ENCODE measurements at regions not wholly inside any gene's neighbourhood (a gene's known extent, or its start where the extent isn't known, plus 50 kb on each side); places are given as distances from the start of the nearest gene placed in this dataset.

DNA sequence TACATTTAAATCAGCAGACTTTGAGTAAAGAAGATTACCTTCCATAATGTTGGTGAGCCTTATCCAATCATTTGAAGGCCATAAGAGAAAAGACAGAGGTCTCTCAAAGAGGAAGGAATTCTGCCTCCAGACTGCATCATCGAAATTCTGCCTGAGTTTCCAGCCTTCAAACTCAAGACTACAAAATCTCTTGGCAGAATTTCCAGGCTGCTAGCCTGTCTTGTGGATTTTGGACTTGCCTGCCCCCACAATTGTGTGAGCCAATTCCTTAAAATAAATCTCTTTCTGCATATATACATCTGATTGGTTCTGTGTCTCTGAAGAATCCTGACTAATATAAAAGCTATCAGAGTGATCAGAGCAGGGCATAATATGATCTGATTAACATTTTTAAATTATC lies 216.6 kb upstream of the CPHXL start:
- no peak for TF ChIP-seq ZSCAN20 (CRISPR knock-in tag; IDR thresholded peaks at IDR 0.05)
- TF ChIP-seq, protein P1, sequence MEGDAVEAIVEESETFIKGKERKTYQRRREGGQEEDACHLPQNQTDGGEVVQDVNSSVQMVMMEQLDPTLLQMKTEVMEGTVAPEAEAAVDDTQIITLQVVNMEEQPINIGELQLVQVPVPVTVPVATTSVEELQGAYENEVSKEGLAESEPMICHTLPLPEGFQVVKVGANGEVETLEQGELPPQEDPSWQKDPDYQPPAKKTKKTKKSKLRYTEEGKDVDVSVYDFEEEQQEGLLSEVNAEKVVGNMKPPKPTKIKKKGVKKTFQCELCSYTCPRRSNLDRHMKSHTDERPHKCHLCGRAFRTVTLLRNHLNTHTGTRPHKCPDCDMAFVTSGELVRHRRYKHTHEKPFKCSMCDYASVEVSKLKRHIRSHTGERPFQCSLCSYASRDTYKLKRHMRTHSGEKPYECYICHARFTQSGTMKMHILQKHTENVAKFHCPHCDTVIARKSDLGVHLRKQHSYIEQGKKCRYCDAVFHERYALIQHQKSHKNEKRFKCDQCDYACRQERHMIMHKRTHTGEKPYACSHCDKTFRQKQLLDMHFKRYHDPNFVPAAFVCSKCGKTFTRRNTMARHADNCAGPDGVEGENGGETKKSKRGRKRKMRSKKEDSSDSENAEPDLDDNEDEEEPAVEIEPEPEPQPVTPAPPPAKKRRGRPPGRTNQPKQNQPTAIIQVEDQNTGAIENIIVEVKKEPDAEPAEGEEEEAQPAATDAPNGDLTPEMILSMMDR (IDR thresholded peaks at IDR 0.05): no peak
- TF ChIP-seq, protein P2, sequence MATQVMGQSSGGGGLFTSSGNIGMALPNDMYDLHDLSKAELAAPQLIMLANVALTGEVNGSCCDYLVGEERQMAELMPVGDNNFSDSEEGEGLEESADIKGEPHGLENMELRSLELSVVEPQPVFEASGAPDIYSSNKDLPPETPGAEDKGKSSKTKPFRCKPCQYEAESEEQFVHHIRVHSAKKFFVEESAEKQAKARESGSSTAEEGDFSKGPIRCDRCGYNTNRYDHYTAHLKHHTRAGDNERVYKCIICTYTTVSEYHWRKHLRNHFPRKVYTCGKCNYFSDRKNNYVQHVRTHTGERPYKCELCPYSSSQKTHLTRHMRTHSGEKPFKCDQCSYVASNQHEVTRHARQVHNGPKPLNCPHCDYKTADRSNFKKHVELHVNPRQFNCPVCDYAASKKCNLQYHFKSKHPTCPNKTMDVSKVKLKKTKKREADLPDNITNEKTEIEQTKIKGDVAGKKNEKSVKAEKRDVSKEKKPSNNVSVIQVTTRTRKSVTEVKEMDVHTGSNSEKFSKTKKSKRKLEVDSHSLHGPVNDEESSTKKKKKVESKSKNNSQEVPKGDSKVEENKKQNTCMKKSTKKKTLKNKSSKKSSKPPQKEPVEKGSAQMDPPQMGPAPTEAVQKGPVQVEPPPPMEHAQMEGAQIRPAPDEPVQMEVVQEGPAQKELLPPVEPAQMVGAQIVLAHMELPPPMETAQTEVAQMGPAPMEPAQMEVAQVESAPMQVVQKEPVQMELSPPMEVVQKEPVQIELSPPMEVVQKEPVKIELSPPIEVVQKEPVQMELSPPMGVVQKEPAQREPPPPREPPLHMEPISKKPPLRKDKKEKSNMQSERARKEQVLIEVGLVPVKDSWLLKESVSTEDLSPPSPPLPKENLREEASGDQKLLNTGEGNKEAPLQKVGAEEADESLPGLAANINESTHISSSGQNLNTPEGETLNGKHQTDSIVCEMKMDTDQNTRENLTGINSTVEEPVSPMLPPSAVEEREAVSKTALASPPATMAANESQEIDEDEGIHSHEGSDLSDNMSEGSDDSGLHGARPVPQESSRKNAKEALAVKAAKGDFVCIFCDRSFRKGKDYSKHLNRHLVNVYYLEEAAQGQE (IDR thresholded peaks at IDR 0.05): no peak
- TF ChIP-seq MAFK (IDR thresholded peaks at IDR 0.05; ENCODE audit: partially characterized antibody): no peak
- TF ChIP-seq, protein P3, sequence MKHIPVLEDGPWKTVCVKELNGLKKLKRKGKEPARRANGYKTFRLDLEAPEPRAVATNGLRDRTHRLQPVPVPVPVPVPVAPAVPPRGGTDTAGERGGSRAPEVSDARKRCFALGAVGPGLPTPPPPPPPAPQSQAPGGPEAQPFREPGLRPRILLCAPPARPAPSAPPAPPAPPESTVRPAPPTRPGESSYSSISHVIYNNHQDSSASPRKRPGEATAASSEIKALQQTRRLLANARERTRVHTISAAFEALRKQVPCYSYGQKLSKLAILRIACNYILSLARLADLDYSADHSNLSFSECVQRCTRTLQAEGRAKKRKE (CRISPR knock-in tag; IDR thresholded peaks at IDR 0.05; ENCODE audit: low read depth): no peak
- TF ChIP-seq CEBPB (IDR thresholded peaks at IDR 0.05): no peak
- no peak for TF ChIP-seq POLR2A (IDR thresholded peaks at IDR 0.05; ENCODE audit: low read length)
- TF ChIP-seq, protein P4, sequence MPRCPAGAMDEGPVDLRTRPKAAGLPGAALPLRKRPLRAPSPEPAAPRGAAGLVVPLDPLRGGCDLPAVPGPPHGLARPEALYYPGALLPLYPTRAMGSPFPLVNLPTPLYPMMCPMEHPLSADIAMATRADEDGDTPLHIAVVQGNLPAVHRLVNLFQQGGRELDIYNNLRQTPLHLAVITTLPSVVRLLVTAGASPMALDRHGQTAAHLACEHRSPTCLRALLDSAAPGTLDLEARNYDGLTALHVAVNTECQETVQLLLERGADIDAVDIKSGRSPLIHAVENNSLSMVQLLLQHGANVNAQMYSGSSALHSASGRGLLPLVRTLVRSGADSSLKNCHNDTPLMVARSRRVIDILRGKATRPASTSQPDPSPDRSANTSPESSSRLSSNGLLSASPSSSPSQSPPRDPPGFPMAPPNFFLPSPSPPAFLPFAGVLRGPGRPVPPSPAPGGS (IDR thresholded peaks at IDR 0.05): no peak
- TF ChIP-seq EP300 (IDR thresholded peaks at IDR 0.05): no peak
- no peak for TF ChIP-seq MYC (IDR thresholded peaks at IDR 0.05; ENCODE audit: borderline replicate concordance, low read length)
- TF ChIP-seq EHMT2 (IDR thresholded peaks at IDR 0.05; ENCODE audit: low read depth): no peak
- no peak for TF ChIP-seq JUNB (IDR thresholded peaks at IDR 0.05)
- TF ChIP-seq CHD2 (IDR thresholded peaks at IDR 0.05; ENCODE audit: low read length, partially characterized antibody): no peak
- no peak for TF ChIP-seq ZC3H11A (IDR thresholded peaks at IDR 0.05)
